ENCODE measurements at regions not wholly inside any gene's neighbourhood (a gene's known extent, or its start where the extent isn't known, plus 50 kb on each side); places are given as distances from the start of the nearest gene placed in this dataset.

- Histone ChIP-seq H3K36me3 (ENCODE audit: insufficient read depth, low read length) (no peaks in the 10 kb centered on the region), H3K4me3 (ENCODE audit: low read length in 2 of 2) (no peak overlapping the region), H3K4me1 (ENCODE audit: insufficient read depth, low read length) (no peaks in the 10 kb centered on the region), H3K9me3 (ENCODE audit: control insufficient read depth in 1 of 2, low read length in 2 of 2) (no peaks in the 10 kb centered on the region), H3K27ac (ENCODE audit: low read depth, low read length) (no peak overlapping the region), H3K27me3 (ENCODE audit: insufficient read depth, low read length) (no peaks in the 10 kb centered on the region)
- Mint-ChIP-seq H3K36me3 (no peaks in the 10 kb centered on the region), H3K9me3 (peaks cover 0 to 16% (median 6%) of the 10 kb centered on the region in 8 donors), H3K4me1 (peaks cover 0 to 13% (median 0%) of the 10 kb centered on the region in 4 donors), H3K27me3 (peaks cover 2 to 6% of the 10 kb centered on the region in 2 donors), H3K27ac (no peak overlapping the region), H3K4me3 (no peak overlapping the region)
- intact Hi-C loops (cut with micrococcal nuclease): no loop called here
- ChIA-PET POLR2A (ENCODE audit: partially characterized antibody) (interaction anchor here (0.7 kb wide), 1 partner anchor 101 kb away, joined by 3 read pairs; no protein-coding TSS in a partner anchor), CTCF (ENCODE audit: partially characterized antibody) (no interaction called here)
- DNase-seq: no peak
Measured at GRCh38 chr17:72501404-72502370, 380.9 kb downstream of the SOX9 start.

GRCh38 chr17:72502371-72503341 lies 381.8 kb downstream of the SOX9 start:
- intact Hi-C loops (cut with micrococcal nuclease): no loop called here
- Mint-ChIP-seq H3K4me3 (no peak overlapping the region), H3K27ac (no peak overlapping the region), H3K27me3 (peaks cover 2 to 6% of the 10 kb centered on the region in 2 donors), H3K36me3 (no peaks in the 10 kb centered on the region), H3K4me1 (peaks cover 0 to 13% (median 0%) of the 10 kb centered on the region in 4 donors), H3K9me3 (peaks cover 0 to 16% (median 6%) of the 10 kb centered on the region in 8 donors)
- no peaks in the 10 kb centered on the region for H3K4me1 ChIP-seq (ENCODE audit: insufficient read depth, low read length)
- no peak for DNase-seq
- POLR2A ChIA-PET (ENCODE audit: partially characterized antibody): interaction anchor here (0.7 kb wide), 1 partner anchor 102 kb away, joined by 3 read pairs; no protein-coding TSS in a partner anchor
- no peaks in the 10 kb centered on the region for H3K9me3 ChIP-seq (ENCODE audit: control insufficient read depth in 1 of 2, low read length in 2 of 2)
- H3K4me3 ChIP-seq (ENCODE audit: low read length in 2 of 2): no peak overlapping the region
- no peaks in the 10 kb centered on the region for H3K36me3 ChIP-seq (ENCODE audit: insufficient read depth, low read length)
- CTCF ChIA-PET (ENCODE audit: partially characterized antibody): no interaction called here
- no peak overlapping the region for H3K27ac ChIP-seq (ENCODE audit: low read depth, low read length)
- no peaks in the 10 kb centered on the region for H3K27me3 ChIP-seq (ENCODE audit: insufficient read depth, low read length)

GRCh38 chr17:72503556-72503955 lies 382.7 kb downstream of the SOX9 start:
- Mint-ChIP-seq H3K4me1 (peaks cover 0 to 13% (median 0%) of the 10 kb centered on the region in 4 donors), H3K36me3 (no peaks in the 10 kb centered on the region), H3K27me3 (peaks cover 2 to 6% of the 10 kb centered on the region in 2 donors), H3K27ac (no peak overlapping the region), H3K4me3 (no peak overlapping the region), H3K9me3 (peaks cover 0 to 16% (median 5%) of the 10 kb centered on the region in 8 donors)
- Histone ChIP-seq H3K36me3 (ENCODE audit: insufficient read depth, low read length) (no peaks in the 10 kb centered on the region), H3K27me3 (ENCODE audit: insufficient read depth, low read length) (no peaks in the 10 kb centered on the region), H3K9me3 (ENCODE audit: control insufficient read depth in 1 of 2, low read length in 2 of 2) (no peaks in the 10 kb centered on the region), H3K4me3 (ENCODE audit: low read length in 2 of 2) (no peak overlapping the region), H3K4me1 (ENCODE audit: insufficient read depth, low read length) (no peaks in the 10 kb centered on the region), H3K27ac (ENCODE audit: low read depth, low read length) (no peak overlapping the region)
- intact Hi-C loops (cut with micrococcal nuclease): no loop called here
- POLR2A ChIA-PET (ENCODE audit: partially characterized antibody): no interaction called here
- CTCF ChIA-PET (ENCODE audit: partially characterized antibody): no interaction called here
- DNase-seq: no peak

- Histone ChIP-seq H3K36me3 (ENCODE audit: insufficient read depth, low read length) (no peaks in the 10 kb centered on the region), H3K9me3 (ENCODE audit: control insufficient read depth in 1 of 2, low read length in 2 of 2) (no peaks in the 10 kb centered on the region), H3K27me3 (ENCODE audit: insufficient read depth, low read length) (no peaks in the 10 kb centered on the region), H3K4me1 (ENCODE audit: insufficient read depth, low read length) (no peaks in the 10 kb centered on the region), H3K4me3 (ENCODE audit: low read length in 2 of 2) (no peak overlapping the region), H3K27ac (ENCODE audit: low read depth, low read length) (no peak overlapping the region)
- ChIA-PET CTCF (ENCODE audit: partially characterized antibody) (no interaction called here), POLR2A (ENCODE audit: partially characterized antibody) (no interaction called here)
- H3K4me1 Mint-ChIP-seq: peaks cover 0 to 13% (median 0%) of the 10 kb centered on the region in 4 donors
- H3K27me3 Mint-ChIP-seq: peaks cover 2 to 6% of the 10 kb centered on the region in 2 donors
- H3K27ac Mint-ChIP-seq: no peak overlapping the region
- H3K4me3 Mint-ChIP-seq: no peak overlapping the region
- intact Hi-C loops (cut with micrococcal nuclease): no loop called here
- DNase-seq: no peak
- H3K36me3 Mint-ChIP-seq: no peaks in the 10 kb centered on the region
- peaks cover 0 to 16% (median 5%) of the 10 kb centered on the region in 8 donors for H3K9me3 Mint-ChIP-seq
Measured at GRCh38 chr17:72504783-72505182, 384.0 kb downstream of the SOX9 start.

- POLR2A ChIA-PET (ENCODE audit: partially characterized antibody): no interaction called here
- Histone ChIP-seq H3K4me3 (ENCODE audit: low read length in 2 of 2) (no peak overlapping the region), H3K4me1 (ENCODE audit: insufficient read depth, low read length) (no peaks in the 10 kb centered on the region), H3K27ac (ENCODE audit: low read depth, low read length) (no peak overlapping the region), H3K36me3 (ENCODE audit: insufficient read depth, low read length) (no peaks in the 10 kb centered on the region), H3K27me3 (ENCODE audit: insufficient read depth, low read length) (no peaks in the 10 kb centered on the region), H3K9me3 (ENCODE audit: control insufficient read depth in 1 of 2, low read length in 2 of 2) (no peaks in the 10 kb centered on the region)
- intact Hi-C loops (cut with micrococcal nuclease): no loop called here
- Mint-ChIP-seq H3K9me3 (peaks cover 0 to 16% (median 4%) of the 10 kb centered on the region in 8 donors), H3K4me3 (no peak overlapping the region), H3K4me1 (peaks cover 0 to 24% (median 0%) of the 10 kb centered on the region in 4 donors), H3K27ac (no peak overlapping the region), H3K27me3 (peaks cover 0 to 3% of the 10 kb centered on the region in 2 donors), H3K36me3 (no peaks in the 10 kb centered on the region)
- CTCF ChIA-PET (ENCODE audit: partially characterized antibody): no interaction called here
- no peak for DNase-seq
Measured at GRCh38 chr17:72506773-72507172, 386.0 kb downstream of the SOX9 start.

- Histone ChIP-seq H3K27me3 (ENCODE audit: insufficient read depth, low read length) (no peaks in the 10 kb centered on the region), H3K9me3 (ENCODE audit: control insufficient read depth in 1 of 2, low read length in 2 of 2) (no peaks in the 10 kb centered on the region), H3K27ac (ENCODE audit: low read depth, low read length) (no peak overlapping the region), H3K4me1 (ENCODE audit: insufficient read depth, low read length) (no peaks in the 10 kb centered on the region), H3K4me3 (ENCODE audit: low read length in 2 of 2) (no peak overlapping the region), H3K36me3 (ENCODE audit: insufficient read depth, low read length) (no peaks in the 10 kb centered on the region)
- Mint-ChIP-seq H3K27me3 (peaks cover 0 to 3% of the 10 kb centered on the region in 2 donors), H3K4me1 (peaks cover 0 to 24% (median 0%) of the 10 kb centered on the region in 4 donors), H3K9me3 (peaks cover 0 to 16% (median 4%) of the 10 kb centered on the region in 8 donors), H3K36me3 (no peaks in the 10 kb centered on the region), H3K4me3 (no peak overlapping the region), H3K27ac (no peak overlapping the region)
- ChIA-PET POLR2A (ENCODE audit: partially characterized antibody) (no interaction called here), CTCF (ENCODE audit: partially characterized antibody) (no interaction called here)
- DNase-seq: no peak
- intact Hi-C loops (cut with micrococcal nuclease): no loop called here
Measured at GRCh38 chr17:72507370-72507769, 386.6 kb downstream of the SOX9 start.

Measured in CD4-positive, alpha-beta memory T cell (primary cell).